ENCODE measurements at regions not wholly inside any gene's neighbourhood (a gene's known extent, or its start where the extent isn't known, plus 50 kb on each side); places are given as distances from the start of the nearest gene placed in this dataset.

- DNase-seq, result no peak
Measured at GRCh38 chr19:30648866-30649862, 277.0 kb downstream of the ZNF536 start.

GRCh38 chr19:30647891-30648720 lies 275.9 kb downstream of the ZNF536 start:
- no peak for DNase-seq

GRCh38 chr19:30646806-30647205 lies 274.6 kb downstream of the ZNF536 start:
- no peak for DNase-seq

GRCh38 chr19:30645946-30646577 lies 273.9 kb downstream of the ZNF536 start:
- no peak for DNase-seq

GRCh38 chr19:30640252-30640965 lies 268.2 kb downstream of the ZNF536 start:
- no peak for DNase-seq

- DNase-seq, result no peak
Measured at GRCh38 chr19:30638889-30639288, 266.7 kb downstream of the ZNF536 start.

- DNase-seq, result no peak
Measured at GRCh38 chr19:30637926-30638325, 265.7 kb downstream of the ZNF536 start.

GRCh38 chr19:30634996-30635975 lies 263.1 kb downstream of the ZNF536 start:
- DNase-seq, result no peak

GRCh38 chr19:30634131-30634830 lies 262.1 kb downstream of the ZNF536 start:
- DNase-seq, result no peak

GRCh38 chr19:30631033-30631370 lies 258.8 kb downstream of the ZNF536 start:
- DNase-seq, result no peak

GRCh38 chr19:30630289-30631032 lies 258.3 kb downstream of the ZNF536 start:
- DNase-seq, result no peak

- no peak for DNase-seq
Measured at GRCh38 chr19:30629086-30629485, 256.9 kb downstream of the ZNF536 start.

- DNase-seq, result no peak
Measured at GRCh38 chr19:30626626-30626966, 254.4 kb downstream of the ZNF536 start.

GRCh38 chr19:30625947-30626625 lies 253.9 kb downstream of the ZNF536 start:
- no peak for DNase-seq

GRCh38 chr19:30622276-30622675 lies 250.1 kb downstream of the ZNF536 start:
- no peak for DNase-seq

- DNase-seq, result no peak
Measured at GRCh38 chr19:30621326-30621920, 249.2 kb downstream of the ZNF536 start.

- no peak for DNase-seq
Measured at GRCh38 chr19:30620354-30620753, 248.2 kb downstream of the ZNF536 start.

GRCh38 chr19:30609656-30610270 lies 237.6 kb downstream of the ZNF536 start:
- DNase-seq, result no peak

GRCh38 chr19:30608471-30608870 lies 236.3 kb downstream of the ZNF536 start:
- no peak for DNase-seq
